Right atrium auricular region (tissue), 2 donors: ENCODE measurements at regions not wholly inside any gene's neighbourhood (a gene's known extent, or its start where the extent isn't known, plus 50 kb on each side); places are given as distances from the start of the nearest gene placed in this dataset.

Experiments
- DNase-seq: peaks from one replicate; pipeline ENCODE4 v3.0.0-alpha.2; 2019; ENCODE audit warnings: low spot score
- H3K27ac ChIP-seq, 2 donors: fragments of 200-600 bp; sonication (generic); 1 replicate in 1 of 2; 2 replicates in 1 of 2; pipeline ENCODE4 v1.5.1; 2016 to 2019
- H3K27me3 ChIP-seq, 2 donors: fragments of 200-600 bp; sonication (generic); one replicate each; pipeline versions ENCODE4 v1.5.1 to v1.6.0; 2017 to 2019
- H3K36me3 ChIP-seq: fragments of 200-600 bp; sonication (generic); one replicate; pipeline ENCODE4 v1.5.1; 2016
- H3K4me1 ChIP-seq, 2 donors: fragments of 200-600 bp; sonication (generic); one replicate each; pipeline versions ENCODE4 v1.5.1 to v1.6.0; 2017 to 2019
- H3K4me3 ChIP-seq, 2 donors: fragments of 200-600 bp; sonication (generic); 1 replicate in 1 of 2; 2 replicates in 1 of 2; pipeline ENCODE4 v1.5.1; 2017 to 2019; ENCODE audit warnings: mild to moderate bottlenecking in 1 of 2, moderate library complexity in 1 of 2
- H3K9me3 ChIP-seq, 2 donors: fragments of 200-600 bp; sonication (generic); one replicate each; pipeline ENCODE4 v1.5.1; 2019
- TF ChIP-seq, protein P1 (sequence below), 2 donors: fragments of 200-600 bp; sonication (generic); IDR thresholded peaks; one replicate each; pipeline ENCODE4 v1.5.1; 2019; ENCODE audit warnings: antibody characterized with exemption in 2 of 2

DNA sequence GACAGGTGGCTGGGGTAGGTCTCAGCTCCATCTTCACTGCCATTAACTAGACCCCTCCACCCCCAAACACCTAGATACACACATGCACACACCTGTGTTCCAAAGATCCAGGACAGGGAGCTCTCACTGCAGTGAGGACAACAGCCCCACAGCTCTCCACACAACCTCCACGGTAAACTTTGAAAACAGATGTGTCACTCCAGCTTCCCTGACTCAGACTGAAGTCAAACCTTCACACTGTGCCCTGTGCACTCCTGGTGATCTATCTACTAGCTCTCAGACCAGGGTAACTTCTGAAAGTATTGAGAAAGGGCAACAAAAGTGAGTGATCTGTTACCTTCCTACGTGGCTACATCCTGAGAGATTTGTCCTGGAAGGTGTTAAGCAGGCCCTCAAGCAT is 519.8 kb downstream of the XPNPEP1 start:
- Histone ChIP-seq H3K27me3 (peaks cover 0 to 5% of the 10 kb centered on the region in 2 donors), H3K4me1 (no peaks in the 10 kb centered on the region), H3K27ac (no peak overlapping the region), H3K9me3 (no peaks in the 10 kb centered on the region), H3K36me3 (no peaks in the 10 kb centered on the region), H3K4me3 (no peak overlapping the region)
- TF ChIP-seq, protein P1, sequence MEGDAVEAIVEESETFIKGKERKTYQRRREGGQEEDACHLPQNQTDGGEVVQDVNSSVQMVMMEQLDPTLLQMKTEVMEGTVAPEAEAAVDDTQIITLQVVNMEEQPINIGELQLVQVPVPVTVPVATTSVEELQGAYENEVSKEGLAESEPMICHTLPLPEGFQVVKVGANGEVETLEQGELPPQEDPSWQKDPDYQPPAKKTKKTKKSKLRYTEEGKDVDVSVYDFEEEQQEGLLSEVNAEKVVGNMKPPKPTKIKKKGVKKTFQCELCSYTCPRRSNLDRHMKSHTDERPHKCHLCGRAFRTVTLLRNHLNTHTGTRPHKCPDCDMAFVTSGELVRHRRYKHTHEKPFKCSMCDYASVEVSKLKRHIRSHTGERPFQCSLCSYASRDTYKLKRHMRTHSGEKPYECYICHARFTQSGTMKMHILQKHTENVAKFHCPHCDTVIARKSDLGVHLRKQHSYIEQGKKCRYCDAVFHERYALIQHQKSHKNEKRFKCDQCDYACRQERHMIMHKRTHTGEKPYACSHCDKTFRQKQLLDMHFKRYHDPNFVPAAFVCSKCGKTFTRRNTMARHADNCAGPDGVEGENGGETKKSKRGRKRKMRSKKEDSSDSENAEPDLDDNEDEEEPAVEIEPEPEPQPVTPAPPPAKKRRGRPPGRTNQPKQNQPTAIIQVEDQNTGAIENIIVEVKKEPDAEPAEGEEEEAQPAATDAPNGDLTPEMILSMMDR (IDR thresholded peaks at IDR 0.05): no peak
- DNase-seq: no peak

DNA sequence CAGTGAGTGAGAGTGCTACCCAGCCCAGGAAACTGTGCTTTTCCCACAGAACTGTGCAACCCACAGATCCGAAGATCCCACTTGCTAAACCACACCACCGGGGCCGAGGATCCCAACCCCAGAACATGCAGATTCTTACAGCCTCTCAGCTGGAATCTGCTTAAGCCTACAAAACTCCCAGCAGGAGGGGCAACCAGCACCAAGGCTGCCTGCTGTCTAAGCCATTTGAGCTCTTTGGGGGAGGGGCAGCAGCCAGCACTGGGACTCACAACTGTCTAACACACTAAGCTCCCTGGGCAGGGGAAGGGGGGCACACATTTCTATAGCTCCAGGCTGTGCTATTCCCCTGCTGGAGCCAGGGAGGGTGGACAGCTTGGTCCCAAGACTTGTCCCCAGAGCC is 529.9 kb downstream of the XPNPEP1 start:
- H3K36me3 ChIP-seq: no peaks in the 10 kb centered on the region
- TF ChIP-seq, protein P1 (IDR thresholded peaks at IDR 0.05): no peak
- no peak for DNase-seq
- no peaks in the 10 kb centered on the region for H3K4me1 ChIP-seq
- no peaks in the 10 kb centered on the region for H3K27me3 ChIP-seq
- no peak overlapping the region for H3K4me3 ChIP-seq
- H3K27ac ChIP-seq: no peak overlapping the region
- H3K9me3 ChIP-seq: peaks cover 0 to 6% of the 10 kb centered on the region in 2 donors

DNA sequence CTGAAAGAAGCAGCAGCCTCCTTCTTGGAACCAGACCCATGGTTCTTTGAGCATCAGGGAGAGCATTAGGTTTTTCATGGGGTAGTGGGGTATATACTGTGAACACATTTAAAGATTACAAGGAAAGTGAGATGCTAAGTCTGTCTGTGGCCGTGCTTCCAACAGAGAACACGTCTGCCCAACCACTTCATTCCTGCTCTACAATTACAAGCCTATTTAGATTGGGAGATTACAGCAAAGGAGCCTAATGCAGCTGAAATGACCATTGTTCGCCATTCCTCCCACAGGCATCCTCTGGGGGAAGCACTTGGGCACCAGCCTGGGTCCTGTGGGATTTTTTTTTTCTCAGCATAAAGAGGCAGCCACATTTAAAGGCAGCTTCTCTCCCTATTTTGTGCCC is 536.4 kb downstream of the XPNPEP1 start:
- H3K4me1 ChIP-seq: no peaks in the 10 kb centered on the region
- H3K27me3 ChIP-seq: no peaks in the 10 kb centered on the region
- H3K9me3 ChIP-seq: no peaks in the 10 kb centered on the region
- no peaks in the 10 kb centered on the region for H3K36me3 ChIP-seq
- H3K27ac ChIP-seq: no peak overlapping the region
- DNase-seq: no peak
- H3K4me3 ChIP-seq: no peak overlapping the region
- TF ChIP-seq, protein P1 (IDR thresholded peaks at IDR 0.05): no peak

DNA sequence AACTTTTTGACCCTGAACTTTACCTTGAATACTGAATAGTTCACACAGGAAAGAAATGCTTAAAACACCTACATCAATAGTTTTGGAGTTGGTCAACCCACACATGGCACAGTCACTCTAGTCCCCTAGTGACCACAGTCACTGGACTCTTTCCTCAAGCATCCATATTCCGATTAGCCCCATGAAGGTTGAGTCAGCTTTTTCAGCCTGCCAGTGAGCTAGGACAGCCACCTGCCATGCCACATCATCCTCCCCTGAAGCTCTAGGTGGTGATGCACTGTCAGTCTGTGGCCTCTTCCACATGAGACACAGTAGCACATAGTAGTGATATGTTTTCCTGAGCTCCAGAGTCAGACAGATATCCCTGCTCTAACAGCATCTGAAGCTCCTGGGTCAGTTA is 537.2 kb downstream of the XPNPEP1 start:
- Histone ChIP-seq H3K9me3 (no peaks in the 10 kb centered on the region), H3K36me3 (no peaks in the 10 kb centered on the region), H3K4me1 (no peaks in the 10 kb centered on the region), H3K4me3 (no peak overlapping the region), H3K27me3 (no peaks in the 10 kb centered on the region), H3K27ac (no peak overlapping the region)
- no peak for DNase-seq
- TF ChIP-seq, protein P1 (IDR thresholded peaks at IDR 0.05): no peak

DNA sequence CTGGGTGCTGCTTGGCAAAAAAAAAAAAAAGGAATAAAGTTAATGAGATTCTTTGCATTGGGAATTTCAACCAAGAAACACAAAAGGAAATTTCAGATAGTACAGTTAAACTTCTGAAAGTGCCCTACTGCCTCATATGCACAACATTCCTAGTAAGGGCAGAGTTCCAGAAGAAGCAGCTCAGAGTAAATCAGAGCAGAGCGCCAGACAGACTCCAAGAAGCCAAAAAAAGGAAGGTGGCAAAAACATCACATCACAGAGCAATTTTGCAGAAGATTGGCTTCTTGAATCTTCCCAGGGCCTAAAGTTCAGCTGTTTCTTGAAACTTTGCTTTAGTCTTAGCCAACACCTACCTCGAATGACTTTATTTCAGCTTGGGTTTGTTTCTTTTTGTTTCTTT is 544.1 kb downstream of the XPNPEP1 start:
- Histone ChIP-seq H3K27me3 (no peaks in the 10 kb centered on the region), H3K9me3 (no peaks in the 10 kb centered on the region), H3K36me3 (no peaks in the 10 kb centered on the region), H3K27ac (no peak overlapping the region), H3K4me3 (no peak overlapping the region), H3K4me1 (no peaks in the 10 kb centered on the region)
- TF ChIP-seq, protein P1 (IDR thresholded peaks at IDR 0.05): no peak
- DNase-seq: no peak

DNA sequence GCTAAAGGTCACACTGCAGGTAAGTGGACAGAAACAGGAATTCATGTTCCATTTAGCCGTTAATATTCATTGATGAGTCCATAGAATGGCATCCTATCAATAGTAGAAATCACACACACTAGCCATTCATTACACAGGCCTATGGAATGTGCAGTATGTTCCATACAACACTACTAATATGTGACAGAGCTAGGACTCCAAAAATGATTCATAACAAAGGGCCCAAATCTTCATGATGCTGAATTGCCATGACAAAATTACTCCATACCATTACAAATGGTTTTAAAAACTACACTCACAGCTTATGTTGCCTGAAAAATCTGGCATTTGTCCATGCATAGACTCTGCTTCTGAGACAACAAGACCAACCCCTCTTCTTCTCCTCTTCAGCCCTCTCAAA is 549.1 kb downstream of the XPNPEP1 start:
- Histone ChIP-seq H3K36me3 (no peaks in the 10 kb centered on the region), H3K27me3 (no peaks in the 10 kb centered on the region), H3K27ac (no peak overlapping the region), H3K4me1 (no peaks in the 10 kb centered on the region), H3K9me3 (peaks cover 0 to 3% of the 10 kb centered on the region in 2 donors), H3K4me3 (no peak overlapping the region)
- TF ChIP-seq, protein P1 (IDR thresholded peaks at IDR 0.05): no peak
- DNase-seq: no peak
